OCI-LY7 (cell line): ENCODE measurements at regions not wholly inside any gene's neighbourhood (a gene's known extent, or its start where the extent isn't known, plus 50 kb on each side); places are given as distances from the start of the nearest gene placed in this dataset.

Experiments used
- BruUV-seq: library from RNA; stranded (reverse); fragments of 400-500 nt; replicated peaks from 2 replicates; lab custom pipeline; 2021; lab: Mats Ljungman, UMichigan
- CTCF ChIA-PET: fragments of 300-600 bp; sonication (Branson Sonifier 250); formaldehyde crosslinking; loops from one replicate; lab custom pipeline; 2022; ENCODE audit warnings: antibody characterized with exemption; ENCODE audit not compliant: unreplicated experiment; lab: Charles Lee
- POLR2A ChIA-PET: fragments of 300-600 bp; sonication (Branson Sonifier 250); formaldehyde crosslinking; loops from one replicate; lab custom pipeline; 2022; ENCODE audit warnings: antibody characterized with exemption; lab: Charles Lee
- DNase-seq: peaks from one replicate; pipeline ENCODE4 v3.0.0-alpha.2; 2015; ENCODE audit warnings: low spot score
- H2AFZ ChIP-seq: fragments of 200-600 bp; sonication (generic), shearing (Covaris generic); 2 replicates; pipeline ENCODE4 v1.6.1; 2014; ENCODE audit warnings: mild to moderate bottlenecking, antibody characterized with exemption, low read length, moderate library complexity
- H3K27ac ChIP-seq: fragments of 200-600 bp; sonication (generic); 2 replicates; pipeline ENCODE4 v1.5.1; 2014; ENCODE audit warnings: mixed run types, low read depth, mild to moderate bottlenecking, moderate library complexity, low read length, inconsistent platforms; ENCODE audit not compliant: poor library complexity, severe bottlenecking
- H3K36me3 ChIP-seq: fragments of 200-600 bp; sonication (generic); 2 replicates; pipeline ENCODE4 v1.6.1; 2014; ENCODE audit warnings: mild to moderate bottlenecking, antibody characterized with exemption, low read length, moderate library complexity, mixed read lengths; ENCODE audit not compliant: insufficient read depth
- H3K4me1 ChIP-seq: fragments of 200-600 bp; sonication (generic); 2 replicates; pipeline ENCODE4 v1.5.1; 2014; ENCODE audit warnings: mild to moderate bottlenecking, low read length; ENCODE audit not compliant: insufficient read depth, poor library complexity, severe bottlenecking
- H3K4me2 ChIP-seq: fragments of 200-600 bp; sonication (generic); 2 replicates; pipeline ENCODE4 v1.6.1; 2014; ENCODE audit warnings: mild to moderate bottlenecking, low read length
- H3K4me3 ChIP-seq: fragments of 200-600 bp; sonication (generic); 2 replicates; pipeline ENCODE4 v1.5.1; 2014; ENCODE audit warnings: mild to moderate bottlenecking, low read depth, low read length; ENCODE audit not compliant: poor library complexity, severe bottlenecking
- H3K79me2 ChIP-seq: fragments of 200-600 bp; sonication (generic); 2 replicates; pipeline ENCODE4 v1.6.1; 2016; ENCODE audit warnings: low read depth, mild to moderate bottlenecking, low read length, moderate library complexity, mixed read lengths; ENCODE audit not compliant: insufficient read depth
- H3K9me2 ChIP-seq: fragments of 200-600 bp; sonication (generic); 2 replicates; pipeline ENCODE4 v1.6.1; 2016; ENCODE audit warnings: mild to moderate bottlenecking, low read length, mixed read lengths; ENCODE audit not compliant: insufficient read depth
- H3K9me3 ChIP-seq: fragments of 200-600 bp; sonication (generic); 2 replicates; pipeline ENCODE4 v1.6.1; 2014; ENCODE audit warnings: mild to moderate bottlenecking, mixed run types, low read length, mixed read lengths
- H4K20me1 ChIP-seq: fragments of 200-600 bp; sonication (generic); 2 replicates; pipeline ENCODE4 v1.6.1; 2014; ENCODE audit warnings: mild to moderate bottlenecking, antibody characterized with exemption, low read length, moderate library complexity, mixed read lengths; ENCODE audit not compliant: insufficient read depth
- CTCF ChIP-seq: fragments of 200-600 bp; sonication (generic); conservative IDR thresholded peaks from 2 replicates; pipeline ENCODE4 v1.5.1; 2014; ENCODE audit warnings: mild to moderate bottlenecking, antibody characterized with exemption, low read length, moderate library complexity, mixed read lengths
- EZH2phosphoT487 ChIP-seq: fragments of 200-600 bp; sonication (generic); IDR thresholded peaks from 2 replicates; pipeline ENCODE4 v1.6.1; 2018; ENCODE audit warnings: low read depth, borderline replicate concordance, mild to moderate bottlenecking, mixed run types, antibody characterized with exemption, low read length, moderate library complexity, mixed read lengths
- intact Hi-C: fragments of 100-400 bp; cut with micrococcal nuclease; formaldehyde crosslinking; loops from one replicate; pipeline ENCODE4 v1.10.0; 2022; ENCODE audit not compliant: unreplicated experiment

- H2AFZ ChIP-seq, result no peak overlapping the region
- H3K4me1 ChIP-seq, result no peaks in the 10 kb centered on the region
- no peak for DNase-seq
- H3K9me2 ChIP-seq, result no peaks in the 10 kb centered on the region
- CTCF ChIA-PET, result no interaction called here
- no peaks in the 10 kb centered on the region for H4K20me1 ChIP-seq
- POLR2A ChIA-PET, result interaction anchor here (1.2 kb wide), 1 partner anchor 14 kb away, joined by 3 read pairs; no protein-coding TSS in a partner anchor
- no peaks in the 10 kb centered on the region for H3K9me3 ChIP-seq
- no peak overlapping the region for H3K27ac ChIP-seq
- no peak for TF ChIP-seq CTCF
- no peak for TF ChIP-seq EZH2phosphoT487
- H3K4me2 ChIP-seq, result no peak overlapping the region
- no peak overlapping the region for H3K4me3 ChIP-seq
- no peaks in the 10 kb centered on the region for H3K79me2 ChIP-seq
- intact Hi-C loops, result no loop called here
- no peaks in the 10 kb centered on the region for H3K36me3 ChIP-seq
- BruUV-seq, result no TSS peak
Measured at GRCh38 chr3:20305647-20306046, 119.6 kb upstream of the SGO1 start.

GRCh38 chr3:20302766-20303165 lies 116.8 kb upstream of the SGO1 start:
- Histone ChIP-seq H3K9me2 (no peaks in the 10 kb centered on the region), H3K4me1 (no peaks in the 10 kb centered on the region), H3K9me3 (no peaks in the 10 kb centered on the region), H4K20me1 (no peaks in the 10 kb centered on the region), H3K4me3 (no peak overlapping the region), H2AFZ (no peak overlapping the region), H3K4me2 (no peak overlapping the region), H3K36me3 (no peaks in the 10 kb centered on the region), H3K79me2 (no peaks in the 10 kb centered on the region), H3K27ac (no peak overlapping the region)
- no peak for DNase-seq
- intact Hi-C loops, result no loop called here
- no TSS peak for BruUV-seq
- ChIA-PET CTCF (no interaction called here), POLR2A (no interaction called here)
- no peak for TF ChIP-seq EZH2phosphoT487
- TF ChIP-seq CTCF, result no peak

GRCh38 chr3:20288050-20288449 lies 102.0 kb upstream of the SGO1 start:
- ChIA-PET POLR2A (interaction anchor here (0.6 kb wide), 1 partner anchor 255 kb away, joined by 3 read pairs; no protein-coding TSS in a partner anchor), CTCF (no interaction called here)
- H4K20me1 ChIP-seq, result no peaks in the 10 kb centered on the region
- H3K9me2 ChIP-seq, result no peaks in the 10 kb centered on the region
- BruUV-seq, result no TSS peak
- H3K4me1 ChIP-seq, result no peaks in the 10 kb centered on the region
- no peak for DNase-seq
- no peak overlapping the region for H2AFZ ChIP-seq
- no peaks in the 10 kb centered on the region for H3K9me3 ChIP-seq
- H3K36me3 ChIP-seq, result no peaks in the 10 kb centered on the region
- TF ChIP-seq EZH2phosphoT487 (no peak), CTCF (no peak)
- no peak overlapping the region for H3K4me2 ChIP-seq
- intact Hi-C loops, result no loop called here
- no peaks in the 10 kb centered on the region for H3K79me2 ChIP-seq
- no peak overlapping the region for H3K4me3 ChIP-seq
- H3K27ac ChIP-seq, result no peak overlapping the region
